Fibroblast of pulmonary artery (primary cell): ENCODE measurements at regions not wholly inside any gene's neighbourhood (a gene's known extent, or its start where the extent isn't known, plus 50 kb on each side); places are given as distances from the start of the nearest gene placed in this dataset.
"Not testable (repeated sequence)": the region's sequence is repeated elsewhere in the genome, so short reads cannot be mapped to it uniquely, and the experiment has no call there.

Experiments
- DNase-seq: peaks from one replicate; pipeline ENCODE4 v3.0.0-alpha.2; 2010; ENCODE audit warnings: low read depth
- H3K4me3 ChIP-seq: replicated peaks from 2 replicates; pipeline ENCODE4 v1.5.1; 2011; ENCODE audit warnings: low read depth, mild to moderate bottlenecking, control low read depth, low read length, moderate library complexity
- TF ChIP-seq, protein P1 (sequence below): IDR thresholded peaks from 2 replicates; pipeline ENCODE4 v1.5.1; 2011; ENCODE audit warnings: mild to moderate bottlenecking, control low read depth, low read length, inconsistent platforms; ENCODE audit errors: missing control alignments

GRCh38 chr7:106535234-106535932 lies 125.6 kb downstream of the CCDC71L start:
- H3K4me3 ChIP-seq: no peak overlapping the region
- no peak for DNase-seq

DNA sequence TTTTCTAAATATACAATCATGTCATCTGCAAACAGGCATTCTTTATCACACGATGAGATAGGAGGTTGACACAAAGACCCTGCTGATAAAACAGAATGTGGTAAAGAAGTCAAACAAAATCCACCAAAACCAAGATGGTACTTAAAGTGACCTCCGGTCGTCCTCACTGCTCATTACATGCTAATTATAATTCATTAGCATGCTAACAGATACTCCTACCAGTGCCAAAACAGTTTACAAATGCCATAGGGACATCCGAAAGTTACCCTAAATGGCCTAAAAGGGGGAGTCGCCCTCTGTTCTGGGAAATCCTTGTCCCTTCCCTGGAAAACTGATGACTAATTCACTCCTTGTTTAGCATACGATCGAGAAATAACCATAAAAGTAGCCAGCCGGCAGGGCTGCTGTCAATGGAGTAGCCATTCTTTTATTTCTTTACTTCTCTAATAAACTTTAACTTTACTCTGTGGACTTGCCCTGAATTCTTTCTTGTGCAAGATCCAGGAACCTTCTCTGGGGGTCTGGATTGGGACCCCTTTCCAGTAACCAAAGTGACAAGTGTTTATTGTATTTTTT lies 126.6 kb downstream of the CCDC71L start:
- DNase-seq: no peak
- H3K4me3 ChIP-seq: no peak overlapping the region
- TF ChIP-seq, protein P1, sequence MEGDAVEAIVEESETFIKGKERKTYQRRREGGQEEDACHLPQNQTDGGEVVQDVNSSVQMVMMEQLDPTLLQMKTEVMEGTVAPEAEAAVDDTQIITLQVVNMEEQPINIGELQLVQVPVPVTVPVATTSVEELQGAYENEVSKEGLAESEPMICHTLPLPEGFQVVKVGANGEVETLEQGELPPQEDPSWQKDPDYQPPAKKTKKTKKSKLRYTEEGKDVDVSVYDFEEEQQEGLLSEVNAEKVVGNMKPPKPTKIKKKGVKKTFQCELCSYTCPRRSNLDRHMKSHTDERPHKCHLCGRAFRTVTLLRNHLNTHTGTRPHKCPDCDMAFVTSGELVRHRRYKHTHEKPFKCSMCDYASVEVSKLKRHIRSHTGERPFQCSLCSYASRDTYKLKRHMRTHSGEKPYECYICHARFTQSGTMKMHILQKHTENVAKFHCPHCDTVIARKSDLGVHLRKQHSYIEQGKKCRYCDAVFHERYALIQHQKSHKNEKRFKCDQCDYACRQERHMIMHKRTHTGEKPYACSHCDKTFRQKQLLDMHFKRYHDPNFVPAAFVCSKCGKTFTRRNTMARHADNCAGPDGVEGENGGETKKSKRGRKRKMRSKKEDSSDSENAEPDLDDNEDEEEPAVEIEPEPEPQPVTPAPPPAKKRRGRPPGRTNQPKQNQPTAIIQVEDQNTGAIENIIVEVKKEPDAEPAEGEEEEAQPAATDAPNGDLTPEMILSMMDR: no peak

More at GRCh38 chr7:106535234-106535932, 125.6 kb downstream of the CCDC71L start:
- TF ChIP-seq, protein P1: no peak

DNA sequence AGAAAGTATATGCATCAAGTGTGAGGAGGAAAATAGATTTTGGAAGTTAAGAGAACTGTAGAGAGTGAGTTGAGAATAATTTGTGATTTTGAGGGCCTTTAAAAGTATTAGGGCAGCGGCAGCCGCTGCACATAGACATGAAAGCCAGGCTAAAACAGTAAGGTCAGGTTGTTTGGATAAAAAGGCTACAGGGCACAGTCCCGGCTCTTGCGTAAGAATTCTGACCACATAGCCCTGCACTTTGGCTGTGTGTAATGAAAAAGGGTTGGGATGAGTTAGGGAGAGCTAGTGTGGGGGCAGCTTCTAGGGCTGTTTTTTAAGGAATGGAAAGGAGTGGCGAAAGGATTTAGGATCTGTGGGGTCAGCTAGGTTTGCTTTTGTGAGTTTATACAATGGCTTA lies 130.8 kb downstream of the CCDC71L start:
- not testable (repeated sequence) for H3K4me3 ChIP-seq, DNase-seq

DNA sequence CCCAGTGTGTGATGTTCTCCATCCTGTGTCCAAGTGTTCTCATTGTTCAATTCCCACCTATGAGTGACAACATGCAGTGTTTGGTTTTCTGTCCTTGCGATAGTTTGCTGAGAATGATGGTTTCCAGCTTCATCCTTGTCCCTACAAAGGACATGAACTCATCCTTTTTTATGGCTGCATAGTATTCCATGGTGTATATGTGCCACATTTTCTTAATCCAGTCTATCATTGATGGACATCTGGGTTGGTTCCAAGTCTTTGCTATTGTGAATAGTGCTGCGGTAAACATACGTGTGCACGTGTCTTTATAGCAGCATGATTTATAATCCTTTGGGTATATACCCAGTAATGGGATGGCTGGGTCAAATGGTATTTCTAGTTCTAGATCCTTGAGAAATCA lies 134.3 kb downstream of the CCDC71L start:
- H3K4me3 ChIP-seq, DNase-seq: not testable (repeated sequence)

- TF ChIP-seq, protein P1: no peak
- no peak overlapping the region for H3K4me3 ChIP-seq
- no peak for DNase-seq
These were observed 136.3 kb downstream of the CCDC71L start for GRCh38 chr7:106524690-106525059.

- DNase-seq: no peak
- TF ChIP-seq, protein P1: no peak
These were observed 137.5 kb downstream of the CCDC71L start for GRCh38 chr7:106523482-106523881.

GRCh38 chr7:106522696-106523095 lies 138.3 kb downstream of the CCDC71L start:
- no peak overlapping the region for H3K4me3 ChIP-seq
- DNase-seq: no peak
- TF ChIP-seq, protein P1: no peak

More at GRCh38 chr7:106523482-106523881, 137.5 kb downstream of the CCDC71L start:
- no peak overlapping the region for H3K4me3 ChIP-seq

GRCh38 chr7:106521541-106521940 lies 139.4 kb downstream of the CCDC71L start:
- TF ChIP-seq, protein P1: no peak
- DNase-seq: no peak
- no peak overlapping the region for H3K4me3 ChIP-seq
